ENCODE measurements at regions not wholly inside any gene's neighbourhood (a gene's known extent, or its start where the extent isn't known, plus 50 kb on each side); places are given as distances from the start of the nearest gene placed in this dataset.

DNA sequence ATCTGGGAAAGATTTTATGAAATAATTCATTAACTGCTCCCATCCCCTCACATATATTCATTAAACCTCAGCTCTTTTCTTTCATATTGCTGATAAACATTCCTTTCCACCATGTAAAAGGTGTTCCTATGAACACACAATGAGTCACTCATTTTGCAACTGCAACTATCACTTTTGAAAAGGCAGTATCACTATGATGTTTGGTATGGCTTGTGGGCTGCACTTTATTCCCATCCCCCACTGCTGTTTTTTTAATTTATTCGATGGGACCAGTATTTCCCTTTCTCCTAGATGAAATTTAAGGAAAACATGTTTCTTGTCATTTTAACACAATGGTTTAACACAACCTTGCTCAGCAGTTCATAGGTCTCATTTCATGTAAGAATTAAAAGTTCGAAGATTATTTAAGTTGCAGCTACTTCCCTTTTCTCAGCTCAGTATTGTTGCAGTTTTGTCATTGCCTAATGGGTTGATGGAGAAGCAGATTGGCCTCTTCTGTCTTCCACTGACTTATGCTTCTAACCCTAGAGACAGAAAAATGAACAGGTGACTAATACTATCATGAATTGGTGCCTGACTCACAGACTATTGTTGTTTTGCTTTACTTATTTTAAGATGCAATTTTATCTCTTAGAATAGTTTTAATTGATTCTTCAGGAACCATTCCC lies 280.3 kb downstream of the ZPLD1 start:
- no peak overlapping the region for H2AK5ac ChIP-seq (ENCODE audit: low read depth, low read length)
- no peak overlapping the region for H3K4me3 ChIP-seq (ENCODE audit: low read length in 2 of 2)
- no CpG with 5 or more reads among the region's 2 CpGs for whole genome bisulfite sequencing, 2 donors (ENCODE audit: extremely low coverage in 2 of 2, insufficient read length in 2 of 2, insufficient replicate concordance in 1 of 2)
- no peaks in the 10 kb centered on the region for H3K27me3 ChIP-seq (ENCODE audit: control insufficient read depth in 3 of 3, insufficient read depth in 3 of 3, low read depth in 1 of 3, low read length in 3 of 3)
- H2BK5ac ChIP-seq (ENCODE audit: low read length): no peak overlapping the region
- H3K14ac ChIP-seq (ENCODE audit: low read length): no peak overlapping the region
- H3K4ac ChIP-seq (ENCODE audit: low read length): no peak overlapping the region
- no peak overlapping the region for H2AFZ ChIP-seq (ENCODE audit: low read length)
- no peak overlapping the region for H3K23ac ChIP-seq (ENCODE audit: low read depth, low read length, poor library complexity)
- H3K36me3 ChIP-seq (replicated peaks in 1 of 2; ENCODE audit: control insufficient read depth in 2 of 2, insufficient read depth in 2 of 2, low read length in 2 of 2): no peaks in the 10 kb centered on the region
- H3K18ac ChIP-seq (ENCODE audit: low read length): no peak overlapping the region
- H2BK120ac ChIP-seq (ENCODE audit: low read depth, low read length): no peak overlapping the region
- H2BK15ac ChIP-seq (ENCODE audit: low read length): no peak overlapping the region
- H2BK12ac ChIP-seq (ENCODE audit: low read length): no peak overlapping the region
- no peak overlapping the region for H3K4me2 ChIP-seq (ENCODE audit: insufficient read depth, low read length, poor library complexity, severe bottlenecking)
- no peaks in the 10 kb centered on the region for H3K4me1 ChIP-seq (ENCODE audit: control insufficient read depth in 2 of 2, insufficient read depth in 1 of 2, low read depth in 1 of 2, low read length in 2 of 2)
- no peak for DNase-seq (ENCODE audit: low spot score)
- no peak overlapping the region for H3K27ac ChIP-seq (replicated peaks; ENCODE audit: low read length)
- no peaks in the 10 kb centered on the region for H3K9me3 ChIP-seq (replicated peaks in 1 of 2; ENCODE audit: control insufficient read depth in 2 of 2, insufficient read depth in 1 of 2, low read depth in 1 of 2, low read length in 2 of 2)
- no peak overlapping the region for H4K8ac ChIP-seq (ENCODE audit: low read depth, low read length)
- H3K79me1 ChIP-seq (ENCODE audit: low read depth, low read length): no peaks in the 10 kb centered on the region
- H3K9ac ChIP-seq (ENCODE audit: low read depth, low read length, poor library complexity): no peak overlapping the region
- no peak overlapping the region for H4K91ac ChIP-seq (ENCODE audit: low read depth, low read length, poor library complexity)

DNA sequence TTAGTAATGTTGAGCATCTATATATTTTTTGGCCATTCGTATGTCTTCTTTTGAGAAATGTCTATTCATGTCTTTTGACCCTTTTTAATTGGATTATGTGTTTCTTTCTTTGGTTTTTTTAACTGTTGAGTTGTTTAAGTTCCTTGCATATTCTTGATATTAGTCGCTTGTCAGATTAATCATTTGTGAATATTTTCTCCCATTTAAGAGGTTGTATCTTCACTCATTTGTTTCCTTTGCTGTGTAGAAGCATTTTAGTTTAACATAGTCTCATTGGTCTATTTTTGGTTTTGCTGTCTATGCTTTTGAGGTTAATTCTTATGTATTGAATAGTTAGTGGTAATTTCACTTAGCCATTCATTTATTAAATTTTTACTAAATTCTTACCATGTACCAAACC lies 283.8 kb downstream of the ZPLD1 start:
- no CpG with 5 or more reads among the region's 2 CpGs for WGBS, 2 donors (ENCODE audit: extremely low coverage in 2 of 2, insufficient read length in 2 of 2, insufficient replicate concordance in 1 of 2)
- no peak overlapping the region for H3K14ac ChIP-seq (ENCODE audit: low read length)
- H2AFZ ChIP-seq (ENCODE audit: low read length): no peak overlapping the region
- no peak overlapping the region for H3K4ac ChIP-seq (ENCODE audit: low read length)
- no peaks in the 10 kb centered on the region for H3K36me3 ChIP-seq (replicated peaks in 1 of 2; ENCODE audit: control insufficient read depth in 2 of 2, insufficient read depth in 2 of 2, low read length in 2 of 2)
- no peak overlapping the region for H3K18ac ChIP-seq (ENCODE audit: low read length)
- no peaks in the 10 kb centered on the region for H3K27me3 ChIP-seq (ENCODE audit: control insufficient read depth in 3 of 3, insufficient read depth in 3 of 3, low read depth in 1 of 3, low read length in 3 of 3)
- no peak overlapping the region for H2BK12ac ChIP-seq (ENCODE audit: low read length)
- no peaks in the 10 kb centered on the region for H3K79me1 ChIP-seq (ENCODE audit: low read depth, low read length)
- no peak overlapping the region for H2AK5ac ChIP-seq (ENCODE audit: low read depth, low read length)
- no peak overlapping the region for H4K8ac ChIP-seq (ENCODE audit: low read depth, low read length)
- H3K4me2 ChIP-seq (ENCODE audit: insufficient read depth, low read length, poor library complexity, severe bottlenecking): no peak overlapping the region
- DNase-seq (ENCODE audit: low spot score): no peak
- H2BK15ac ChIP-seq (ENCODE audit: low read length): no peak overlapping the region
- no peak overlapping the region for H3K9ac ChIP-seq (ENCODE audit: low read depth, low read length, poor library complexity)
- no peak overlapping the region for H4K91ac ChIP-seq (ENCODE audit: low read depth, low read length, poor library complexity)
- no peak overlapping the region for H3K23ac ChIP-seq (ENCODE audit: low read depth, low read length, poor library complexity)
- H2BK5ac ChIP-seq (ENCODE audit: low read length): no peak overlapping the region
- no peaks in the 10 kb centered on the region for H3K4me1 ChIP-seq (ENCODE audit: control insufficient read depth in 2 of 2, insufficient read depth in 1 of 2, low read depth in 1 of 2, low read length in 2 of 2)
- no peak overlapping the region for H3K27ac ChIP-seq (replicated peaks; ENCODE audit: low read length)
- H2BK120ac ChIP-seq (ENCODE audit: low read depth, low read length): no peak overlapping the region
- H3K4me3 ChIP-seq (ENCODE audit: low read length in 2 of 2): no peak overlapping the region
- no peaks in the 10 kb centered on the region for H3K9me3 ChIP-seq (replicated peaks in 1 of 2; ENCODE audit: control insufficient read depth in 2 of 2, insufficient read depth in 1 of 2, low read depth in 1 of 2, low read length in 2 of 2)

DNA sequence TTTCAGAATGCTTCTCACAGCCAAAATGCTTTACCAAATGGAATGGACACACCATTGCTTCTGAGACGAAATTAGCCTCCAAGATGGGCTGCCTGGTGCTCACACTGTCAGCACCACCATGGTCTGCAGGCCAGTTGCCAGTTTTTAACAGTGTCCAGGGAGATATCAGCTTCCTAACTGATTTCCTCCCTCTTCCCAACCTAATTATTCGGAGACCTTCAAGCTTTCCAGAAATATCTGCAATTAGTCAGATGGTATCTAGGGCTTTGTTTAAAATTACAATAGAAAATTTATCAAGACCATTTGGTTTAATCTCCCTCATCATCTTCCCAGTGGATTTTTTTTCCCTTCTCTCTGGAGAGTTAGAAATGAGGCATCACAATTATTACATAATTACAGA lies 287.5 kb downstream of the ZPLD1 start:
- no CpG with 5 or more reads among the region's 2 CpGs for WGBS, 2 donors (ENCODE audit: extremely low coverage in 2 of 2, insufficient read length in 2 of 2, insufficient replicate concordance in 1 of 2)

DNA sequence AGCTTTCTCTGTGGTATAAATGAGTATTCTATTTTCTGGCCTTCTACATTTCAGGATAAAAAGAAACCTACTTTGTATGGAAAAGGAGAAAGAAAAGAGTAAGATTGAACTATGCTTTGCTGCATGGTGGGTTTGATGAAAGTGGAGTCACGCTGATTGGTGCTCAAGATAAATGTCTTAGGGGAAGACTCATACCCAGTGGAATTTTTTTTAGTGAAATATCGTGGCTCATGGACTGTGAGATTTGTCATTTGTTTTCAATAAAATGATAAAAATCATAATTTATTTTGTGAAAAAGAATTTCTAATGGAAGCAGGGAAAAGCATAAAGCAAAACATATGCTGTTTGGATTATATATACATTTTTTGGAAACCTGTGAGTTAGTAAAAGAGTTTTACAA lies 292.5 kb downstream of the ZPLD1 start:
- Histone ChIP-seq H3K9ac (ENCODE audit: low read depth, low read length, poor library complexity) (no peak overlapping the region), H3K14ac (ENCODE audit: low read length) (no peak overlapping the region), H3K27me3 (ENCODE audit: control insufficient read depth in 3 of 3, insufficient read depth in 3 of 3, low read depth in 1 of 3, low read length in 3 of 3) (no peaks in the 10 kb centered on the region), H3K36me3 (replicated peaks in 1 of 2; ENCODE audit: control insufficient read depth in 2 of 2, insufficient read depth in 2 of 2, low read length in 2 of 2) (no peaks in the 10 kb centered on the region), H4K8ac (ENCODE audit: low read depth, low read length) (no peak overlapping the region), H2AFZ (ENCODE audit: low read length) (no peak overlapping the region), H4K91ac (ENCODE audit: low read depth, low read length, poor library complexity) (no peak overlapping the region), H3K4me3 (ENCODE audit: low read length in 2 of 2) (no peak overlapping the region), H3K79me1 (ENCODE audit: low read depth, low read length) (no peaks in the 10 kb centered on the region), H2BK120ac (ENCODE audit: low read depth, low read length) (no peak overlapping the region), H2BK5ac (ENCODE audit: low read length) (no peak overlapping the region), H3K27ac (replicated peaks; ENCODE audit: low read length) (no peak overlapping the region), H3K4me2 (ENCODE audit: insufficient read depth, low read length, poor library complexity, severe bottlenecking) (no peak overlapping the region), H2AK5ac (ENCODE audit: low read depth, low read length) (no peak overlapping the region), H3K4me1 (ENCODE audit: control insufficient read depth in 2 of 2, insufficient read depth in 1 of 2, low read depth in 1 of 2, low read length in 2 of 2) (no peaks in the 10 kb centered on the region), H2BK15ac (ENCODE audit: low read length) (no peak overlapping the region), H3K18ac (ENCODE audit: low read length) (no peak overlapping the region), H3K4ac (ENCODE audit: low read length) (no peak overlapping the region), H3K23ac (ENCODE audit: low read depth, low read length, poor library complexity) (no peak overlapping the region), H2BK12ac (ENCODE audit: low read length) (no peak overlapping the region), H3K9me3 (replicated peaks in 1 of 2; ENCODE audit: control insufficient read depth in 2 of 2, insufficient read depth in 1 of 2, low read depth in 1 of 2, low read length in 2 of 2) (no peaks in the 10 kb centered on the region)
- DNase-seq (ENCODE audit: low spot score): no peak
- WGBS, 2 donors (ENCODE audit: extremely low coverage in 2 of 2, insufficient read length in 2 of 2, insufficient replicate concordance in 1 of 2): no CpG with 5 or more reads among the region's 2 CpGs

More for the DNA sequence above, 287.5 kb downstream of the ZPLD1 start:
- no peak for DNase-seq (ENCODE audit: low spot score)
- Histone ChIP-seq H4K8ac (ENCODE audit: low read depth, low read length) (no peak overlapping the region), H2BK120ac (ENCODE audit: low read depth, low read length) (no peak overlapping the region), H2AK5ac (ENCODE audit: low read depth, low read length) (no peak overlapping the region), H3K4me1 (ENCODE audit: control insufficient read depth in 2 of 2, insufficient read depth in 1 of 2, low read depth in 1 of 2, low read length in 2 of 2) (no peaks in the 10 kb centered on the region), H2BK5ac (ENCODE audit: low read length) (no peak overlapping the region), H3K23ac (ENCODE audit: low read depth, low read length, poor library complexity) (no peak overlapping the region), H3K27ac (replicated peaks; ENCODE audit: low read length) (no peak overlapping the region), H3K4ac (ENCODE audit: low read length) (no peak overlapping the region), H3K9ac (ENCODE audit: low read depth, low read length, poor library complexity) (no peak overlapping the region), H3K9me3 (replicated peaks in 1 of 2; ENCODE audit: control insufficient read depth in 2 of 2, insufficient read depth in 1 of 2, low read depth in 1 of 2, low read length in 2 of 2) (no peaks in the 10 kb centered on the region), H2AFZ (ENCODE audit: low read length) (no peak overlapping the region), H3K4me2 (ENCODE audit: insufficient read depth, low read length, poor library complexity, severe bottlenecking) (no peak overlapping the region), H2BK12ac (ENCODE audit: low read length) (no peak overlapping the region), H3K79me1 (ENCODE audit: low read depth, low read length) (no peaks in the 10 kb centered on the region), H3K27me3 (ENCODE audit: control insufficient read depth in 3 of 3, insufficient read depth in 3 of 3, low read depth in 1 of 3, low read length in 3 of 3) (no peaks in the 10 kb centered on the region), H3K14ac (ENCODE audit: low read length) (no peak overlapping the region), H3K36me3 (replicated peaks in 1 of 2; ENCODE audit: control insufficient read depth in 2 of 2, insufficient read depth in 2 of 2, low read length in 2 of 2) (no peaks in the 10 kb centered on the region), H3K4me3 (ENCODE audit: low read length in 2 of 2) (no peak overlapping the region), H4K91ac (ENCODE audit: low read depth, low read length, poor library complexity) (no peak overlapping the region), H2BK15ac (ENCODE audit: low read length) (no peak overlapping the region), H3K18ac (ENCODE audit: low read length) (no peak overlapping the region)
